Dermis microvascular lymphatic vessel endothelial cell (primary cell): ENCODE measurements at regions not wholly inside any gene's neighbourhood (a gene's known extent, or its start where the extent isn't known, plus 50 kb on each side); places are given as distances from the start of the nearest gene placed in this dataset.
"Not testable (repeated sequence)": the region's sequence is repeated elsewhere in the genome, so short reads cannot be mapped to it uniquely, and the experiment has no call there.

Source experiments
- DNase-seq, 2 donors: peaks; one replicate each; pipeline versions ENCODE4 v3.0.0 to v3.0.0-alpha.2; 2010; ENCODE audit warnings: low read depth in 2 of 2

GRCh38 chr12:74365178-74365964, 172.3 kb upstream of the ATXN7L3B start:
- peak; percentile 15 to 45 for DNase-seq

GRCh38 chr12:74370608-74371216, 166.9 kb upstream of the ATXN7L3B start:
- no peak for DNase-seq

DNA sequence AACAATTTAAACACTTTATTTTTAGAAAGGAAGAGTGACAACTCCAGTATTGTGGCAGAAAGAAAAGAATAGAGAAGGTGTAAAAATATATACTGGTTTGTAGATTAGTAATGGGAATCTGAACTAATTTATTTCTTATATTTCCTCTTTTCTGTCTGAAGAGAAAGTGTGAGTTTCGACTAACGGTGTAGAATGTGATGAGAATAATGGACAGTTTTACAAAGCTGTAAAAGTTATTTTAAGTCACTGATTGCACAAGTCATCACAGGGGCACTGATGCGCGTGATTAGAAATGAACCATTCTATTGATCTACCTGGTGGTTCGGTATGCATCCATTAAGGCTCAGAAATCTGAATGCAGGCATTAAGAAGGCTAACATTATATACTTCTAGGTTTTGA, 158.5 kb upstream of the ATXN7L3B start:
- DNase-seq = no peak

GRCh38 chr12:74381958-74382357, 155.7 kb upstream of the ATXN7L3B start:
- DNase-seq = no peak

GRCh38 chr12:74382983-74383382, 154.7 kb upstream of the ATXN7L3B start:
- DNase-seq = no peak

GRCh38 chr12:74391283-74391682, 146.4 kb upstream of the ATXN7L3B start:
- DNase-seq = no peak

DNA sequence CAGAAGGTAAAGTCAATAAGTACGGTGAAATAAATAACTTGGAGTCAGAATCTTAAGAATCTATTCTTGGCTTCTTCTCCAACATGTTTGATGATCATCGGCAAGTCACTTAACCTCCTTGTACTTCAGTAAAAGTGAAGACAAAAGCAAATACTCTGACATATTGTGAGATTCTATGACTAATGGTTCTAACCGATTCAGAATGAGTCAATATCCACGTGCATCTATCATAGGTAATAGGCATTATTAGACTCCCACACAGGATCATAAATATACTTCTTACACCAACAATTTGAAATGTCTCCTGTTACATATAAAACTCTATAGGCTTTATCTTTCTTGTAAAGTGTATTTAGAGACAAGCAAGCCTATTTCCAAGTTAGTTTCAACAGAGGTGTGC, 144.4 kb upstream of the ATXN7L3B start:
- no peak for DNase-seq

- DNase-seq = no peak
Measured at GRCh38 chr12:74394647-74395046, 143.0 kb upstream of the ATXN7L3B start.

DNA sequence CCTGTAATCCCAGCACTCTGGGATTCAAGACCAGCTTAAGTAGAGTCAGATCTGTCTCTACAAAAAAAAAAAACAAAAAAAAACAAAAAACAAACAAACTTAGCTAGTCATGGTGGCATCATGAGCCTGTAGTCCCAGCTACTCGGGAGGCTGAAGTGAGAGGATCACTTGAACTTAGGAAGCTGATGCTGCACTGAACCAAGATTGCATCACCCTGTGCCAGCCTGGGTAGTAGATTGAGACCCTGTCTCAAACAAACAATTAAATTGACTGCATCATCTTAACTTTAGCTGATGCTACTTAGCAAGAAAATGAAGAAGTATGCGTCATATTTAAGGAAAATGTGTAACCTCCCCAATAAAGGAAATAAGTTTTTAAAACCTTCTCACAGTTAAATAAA, 136.6 kb upstream of the ATXN7L3B start:
- DNase-seq = no peak

DNA sequence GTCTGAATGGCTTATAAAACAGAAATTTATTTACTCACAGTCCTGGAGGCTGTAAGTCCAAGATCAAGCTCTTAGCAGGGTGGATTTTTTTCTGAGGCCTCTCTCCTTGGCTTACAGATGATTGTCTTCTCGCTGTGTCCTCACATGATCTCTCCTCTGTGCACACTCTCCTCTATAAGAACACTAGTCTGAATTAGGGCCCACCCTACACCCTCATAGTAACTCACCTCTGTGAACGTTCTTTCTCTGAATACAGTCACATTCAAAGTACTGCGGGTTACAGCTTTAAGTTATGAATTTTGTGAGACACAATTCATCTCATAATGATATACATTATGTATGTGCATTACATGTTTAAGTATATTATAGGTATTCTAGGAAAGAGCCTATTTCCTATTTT, 135.7 kb upstream of the ATXN7L3B start:
- DNase-seq = no peak

GRCh38 chr12:74403221-74403470, 134.5 kb upstream of the ATXN7L3B start:
- DNase-seq = not testable (repeated sequence)

DNA sequence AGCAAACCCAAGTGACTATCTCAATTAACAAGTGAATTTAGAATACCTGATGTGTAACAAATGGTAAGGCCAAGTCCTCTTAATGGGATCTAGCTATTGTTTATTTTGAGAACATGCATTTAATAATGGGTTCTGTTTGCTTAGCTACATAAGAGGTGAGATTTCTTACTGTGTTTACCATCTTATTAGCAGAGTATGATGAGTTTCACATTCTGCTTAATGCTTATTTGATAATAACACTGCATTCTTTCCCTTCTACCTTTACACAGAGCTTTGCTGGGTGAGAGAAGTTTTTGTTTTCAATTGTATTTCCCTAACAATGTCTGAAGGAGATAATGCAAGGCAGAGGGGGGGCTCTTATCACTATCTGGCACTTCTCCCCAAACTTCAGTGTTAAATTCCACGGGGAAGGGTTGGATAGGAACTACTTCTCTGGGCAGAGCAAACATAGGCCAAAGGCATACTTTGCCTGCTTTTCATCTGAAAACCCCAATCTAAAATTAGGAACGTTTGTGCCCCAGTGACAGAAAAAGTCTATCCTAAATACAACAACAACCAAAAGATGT, 129.0 kb upstream of the ATXN7L3B start:
- no peak for DNase-seq

GRCh38 chr12:74412606-74413230, 124.9 kb upstream of the ATXN7L3B start:
- peak in 1 of 2 donors; percentile 5 for DNase-seq

DNA sequence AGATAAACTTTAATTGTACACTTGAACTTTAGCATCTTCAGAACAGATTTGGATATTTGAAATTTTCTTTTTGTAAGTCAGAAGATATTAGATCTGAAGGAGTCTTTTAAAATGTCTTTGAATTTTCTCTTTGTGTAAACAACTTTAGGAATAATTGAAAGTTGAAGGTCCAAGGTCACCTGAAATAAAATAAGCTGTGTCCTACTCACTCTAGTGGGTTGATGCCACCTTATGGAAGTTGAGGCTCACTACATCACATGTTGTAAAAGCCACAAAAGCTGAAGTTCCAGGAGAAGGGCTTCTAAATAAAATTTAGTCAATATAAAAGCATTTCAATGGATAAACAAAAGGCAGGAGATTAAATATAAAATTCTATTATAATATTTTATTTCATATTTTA, 122.0 kb upstream of the ATXN7L3B start:
- peak; percentile 3 to 12 for DNase-seq

GRCh38 chr12:74418573-74418972, 119.1 kb upstream of the ATXN7L3B start:
- DNase-seq = no peak

- DNase-seq = no peak
Measured at GRCh38 chr12:74424778-74425177, 112.9 kb upstream of the ATXN7L3B start.

DNA sequence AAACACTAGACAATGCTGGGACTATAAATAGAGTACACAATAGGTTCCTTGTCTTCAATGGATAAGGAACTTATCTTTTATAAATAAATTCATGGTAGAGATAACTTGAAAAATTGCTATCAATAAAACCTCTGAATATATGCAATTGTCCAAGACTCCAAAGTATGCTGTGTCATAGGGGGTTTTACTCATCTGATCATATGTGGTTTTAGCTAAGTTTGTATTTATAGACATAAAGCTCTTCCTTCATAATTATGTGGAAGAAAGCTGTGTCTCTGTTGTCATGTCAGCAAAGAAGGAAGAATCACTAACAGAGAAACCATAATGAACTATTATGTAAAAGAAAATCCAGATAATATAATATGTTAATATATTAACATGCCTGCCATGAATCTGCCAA, 111.5 kb upstream of the ATXN7L3B start:
- DNase-seq = no peak

DNA sequence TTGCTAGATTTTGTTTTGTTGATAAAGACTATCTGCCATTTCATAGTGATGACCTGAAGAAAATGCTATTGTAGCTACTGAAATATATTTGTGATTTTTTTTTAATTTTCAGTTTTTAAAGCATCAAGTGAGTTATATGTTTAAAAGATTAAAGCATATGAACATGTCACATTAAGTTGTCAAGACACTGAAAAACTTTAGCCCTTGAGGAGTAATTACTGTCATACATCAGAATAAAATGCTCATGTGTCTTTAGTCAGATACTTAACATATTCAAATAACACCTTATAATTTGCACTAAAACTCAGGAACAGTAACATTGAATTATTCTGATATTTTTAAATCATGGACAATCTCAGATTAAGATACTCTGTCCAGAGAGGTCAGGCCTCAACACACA, 108.1 kb upstream of the ATXN7L3B start:
- DNase-seq = no peak

DNA sequence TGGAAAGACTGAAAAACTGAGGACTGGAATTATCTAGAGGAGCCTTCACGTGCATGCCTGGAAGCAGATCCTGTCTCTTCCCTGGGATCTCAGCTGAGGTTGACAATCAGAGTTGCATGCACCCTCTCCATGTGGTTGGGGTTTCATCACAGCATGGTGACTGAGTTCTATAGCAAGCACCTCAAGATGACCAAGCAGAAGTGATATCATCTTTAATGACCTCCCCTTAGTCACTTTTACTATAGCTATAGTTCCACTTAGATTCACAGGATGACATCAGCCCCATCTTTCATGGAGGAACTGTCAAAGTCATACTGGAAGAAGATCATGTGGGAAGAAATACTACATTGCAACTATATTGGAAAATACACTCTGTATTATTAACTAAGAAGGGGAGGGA, 105.8 kb upstream of the ATXN7L3B start:
- DNase-seq = no peak

DNA sequence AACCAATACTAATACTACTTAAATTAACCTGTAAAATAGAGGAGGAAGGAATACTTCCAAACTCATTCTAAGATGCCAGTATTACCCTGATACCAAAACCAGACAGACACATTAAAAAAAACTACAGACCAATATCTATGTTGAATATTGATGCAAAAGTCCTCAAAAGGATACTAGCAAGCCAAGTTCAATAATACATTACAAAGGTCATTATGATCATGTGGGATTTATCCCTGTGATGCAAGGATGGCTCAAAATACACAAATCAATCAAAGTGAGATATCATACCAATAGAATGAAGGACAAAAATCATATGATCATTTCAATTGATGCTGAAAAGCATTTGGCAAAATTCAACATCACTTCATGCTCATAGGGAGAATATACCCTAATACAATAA, 97.2 kb upstream of the ATXN7L3B start:
- no peak for DNase-seq

DNA sequence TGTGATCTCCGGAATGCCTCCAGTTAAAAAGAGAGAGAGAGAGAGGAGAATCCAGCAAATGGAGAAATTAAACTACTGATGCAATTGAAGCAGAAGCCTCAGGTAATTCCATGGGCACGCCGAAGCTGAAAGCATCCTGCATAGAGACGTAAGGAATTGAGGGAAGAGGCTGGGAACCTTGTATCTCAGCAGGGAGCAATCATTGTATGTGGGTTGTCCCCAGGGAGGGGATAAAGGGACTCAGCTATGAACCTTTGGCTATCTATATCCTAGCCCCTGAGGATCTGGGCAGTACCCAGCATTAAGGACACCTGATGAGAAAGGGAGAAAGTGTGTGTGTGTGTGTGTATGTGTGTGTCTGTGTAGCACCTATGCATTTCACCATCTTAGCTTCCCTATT, 95.8 kb upstream of the ATXN7L3B start:
- no peak for DNase-seq

- DNase-seq = no peak
Measured at GRCh38 chr12:74446466-74446865, 91.2 kb upstream of the ATXN7L3B start.

- no peak for DNase-seq
Measured at GRCh38 chr12:74449872-74450271, 87.8 kb upstream of the ATXN7L3B start.
